ENCODE measurements at regions not wholly inside any gene's neighbourhood (a gene's known extent, or its start where the extent isn't known, plus 50 kb on each side); places are given as distances from the start of the nearest gene placed in this dataset.
"Not testable (repeated sequence)": the region's sequence is repeated elsewhere in the genome, so short reads cannot be mapped to it uniquely, and the experiment has no call there.

- CTCF ChIA-PET = no interaction called here
- no peak for TF ChIP-seq CTCF (IDR thresholded peaks at IDR 0.05; ENCODE audit: insufficient read depth, low read depth, low read length)
- POLR2A ChIA-PET = no interaction called here
- Histone ChIP-seq H3K27me3 (ENCODE audit: control insufficient read depth, insufficient read depth, low read length) (no peaks in the 10 kb centered on the region), H3K4me3 (ENCODE audit: low read depth, low read length) (no peak overlapping the region), H3K36me3 (ENCODE audit: control insufficient read depth, insufficient read depth, low read length) (no peaks in the 10 kb centered on the region)
- DNase-seq (ENCODE audit: low read depth) = no peak
Observed at GRCh38 chr18:15005313-15006130, 257.6 kb downstream of the ANKRD30B start.

GRCh38 chr18:15006616-15007015 is 258.6 kb downstream of the ANKRD30B start:
- DNase-seq (ENCODE audit: low read depth); CTCF ChIA-PET; H3K4me3 ChIP-seq (ENCODE audit: low read depth, low read length); H3K27me3 ChIP-seq (ENCODE audit: control insufficient read depth, insufficient read depth, low read length); H3K36me3 ChIP-seq (ENCODE audit: control insufficient read depth, insufficient read depth, low read length); POLR2A ChIA-PET: not testable (repeated sequence)

- CTCF ChIA-PET; H3K36me3 ChIP-seq (ENCODE audit: control insufficient read depth, insufficient read depth, low read length); POLR2A ChIA-PET; H3K27me3 ChIP-seq (ENCODE audit: control insufficient read depth, insufficient read depth, low read length); H3K4me3 ChIP-seq (ENCODE audit: low read depth, low read length); DNase-seq (ENCODE audit: low read depth): not testable (repeated sequence)
Observed at GRCh38 chr18:15026041-15026440, 278.1 kb downstream of the ANKRD30B start.

GRCh38 chr18:15028037-15028436 is 280.1 kb downstream of the ANKRD30B start:
- CTCF ChIA-PET; H3K36me3 ChIP-seq (ENCODE audit: control insufficient read depth, insufficient read depth, low read length); H3K27me3 ChIP-seq (ENCODE audit: control insufficient read depth, insufficient read depth, low read length); H3K4me3 ChIP-seq (ENCODE audit: low read depth, low read length); DNase-seq (ENCODE audit: low read depth); POLR2A ChIA-PET: not testable (repeated sequence)

- POLR2A ChIA-PET; H3K36me3 ChIP-seq (ENCODE audit: control insufficient read depth, insufficient read depth, low read length); CTCF ChIA-PET; H3K4me3 ChIP-seq (ENCODE audit: low read depth, low read length); DNase-seq (ENCODE audit: low read depth); H3K27me3 ChIP-seq (ENCODE audit: control insufficient read depth, insufficient read depth, low read length): not testable (repeated sequence)
Observed at GRCh38 chr18:15060279-15060880, 312.4 kb downstream of the ANKRD30B start.

- H3K4me3 ChIP-seq (ENCODE audit: low read depth, low read length); H3K36me3 ChIP-seq (ENCODE audit: control insufficient read depth, insufficient read depth, low read length); POLR2A ChIA-PET; H3K27me3 ChIP-seq (ENCODE audit: control insufficient read depth, insufficient read depth, low read length); CTCF ChIA-PET; DNase-seq (ENCODE audit: low read depth): not testable (repeated sequence)
Observed at GRCh38 chr18:15061289-15061896, 313.4 kb downstream of the ANKRD30B start.

- DNase-seq (ENCODE audit: low read depth); H3K27me3 ChIP-seq (ENCODE audit: control insufficient read depth, insufficient read depth, low read length); CTCF ChIA-PET; H3K36me3 ChIP-seq (ENCODE audit: control insufficient read depth, insufficient read depth, low read length); POLR2A ChIA-PET; H3K4me3 ChIP-seq (ENCODE audit: low read depth, low read length): not testable (repeated sequence)
Observed at GRCh38 chr18:15066434-15066833, 318.5 kb downstream of the ANKRD30B start.

GRCh38 chr18:15071311-15071710 is 323.3 kb downstream of the ANKRD30B start:
- H3K36me3 ChIP-seq (ENCODE audit: control insufficient read depth, insufficient read depth, low read length); POLR2A ChIA-PET; CTCF ChIA-PET; DNase-seq (ENCODE audit: low read depth); H3K27me3 ChIP-seq (ENCODE audit: control insufficient read depth, insufficient read depth, low read length); H3K4me3 ChIP-seq (ENCODE audit: low read depth, low read length): not testable (repeated sequence)
